HepG2 (cell line): ENCODE measurements at regions not wholly inside any gene's neighbourhood (a gene's known extent, or its start where the extent isn't known, plus 50 kb on each side); places are given as distances from the start of the nearest gene placed in this dataset.

ENCODE experiments used
- CTCF ChIP-seq: sonication (generic); formaldehyde crosslinking; IDR thresholded peaks from 2 replicates; pipeline ENCODE4 v1.5.0; 2020; ENCODE audit warnings: mild to moderate bottlenecking, missing genetic modification reagents, moderate library complexity
- IKZF1 ChIP-seq: fragments of 450-650 bp; IDR thresholded peaks from 2 replicates; pipeline ENCODE4 v1.7.1; 2016
- KDM1A ChIP-seq: IDR thresholded peaks from 2 replicates; pipeline ENCODE4 v1.6.1; 2016; ENCODE audit warnings: missing compliant biosample characterization
- POLR2A ChIP-seq, 2 experiments: IDR thresholded peaks; 2 replicates each; pipeline ENCODE4 v1.6.1; 2011; ENCODE audit warnings: low read depth in 2 of 2, low read length in 2 of 2, mild to moderate bottlenecking in 1 of 2, moderate library complexity in 1 of 2; ENCODE audit not compliant: insufficient read depth in 1 of 2
- SP1 ChIP-seq, 2 experiments: fragments of 450-650 bp in 1 of 2; sonication (generic) in 1 of 2; formaldehyde crosslinking in 1 of 2; IDR thresholded peaks; 2 replicates each; pipeline versions ENCODE4 v1.4.0 to v1.6.1; 2016 to 2020; ENCODE audit warnings: missing genetic modification reagents in 1 of 2
- SRF ChIP-seq: IDR thresholded peaks from 2 replicates; pipeline ENCODE4 v1.6.1; 2011; ENCODE audit warnings: mild to moderate bottlenecking, low read depth, low read length, moderate library complexity
- ZNF766 ChIP-seq: sonication (generic); formaldehyde crosslinking; IDR thresholded peaks from 2 replicates; pipeline ENCODE4 v1.5.0; 2020; ENCODE audit warnings: missing genetic modification reagents, borderline replicate concordance

GRCh38 chr18:41734917-41735316, 220.1 kb upstream of the PIK3C3 start:
- TF ChIP-seq IKZF1 (no peak), CTCF (no peak), SRF (no peak), POLR2A (IDR thresholded peaks at IDR 0.05; ENCODE audit: insufficient read depth in 1 of 2, low read depth in 2 of 2, low read length in 2 of 2) (no peak), ZNF766 (CRISPR knock-in tag) (no peak), SP1 (IDR thresholded peaks at IDR 0.05) (no peak), SP1 (CRISPR knock-in tag; IDR thresholded peaks at IDR 0.05) (no peak), KDM1A (CRISPR knock-in tag) (no peak)
